Spleen (tissue), 11 donors: ENCODE measurements at regions not wholly inside any gene's neighbourhood (a gene's known extent, or its start where the extent isn't known, plus 50 kb on each side); places are given as distances from the start of the nearest gene placed in this dataset.

Source experiments
- DNase-seq: peaks from one replicate; pipeline ENCODE4 v3.0.0-alpha.2; 2020
- H3K27ac ChIP-seq, 8 donors: fragments of 200-600 bp; sonication (generic) in 7 of 8; 1 replicate in 4 of 8; 2 replicates in 4 of 8; pipeline versions ENCODE4 v1.5.0 to v1.8.0; 2016 to 2021; ENCODE audit warnings: inconsistent platforms in 4 of 8, mild to moderate bottlenecking in 4 of 8, moderate library complexity in 1 of 8
- H3K27me3 ChIP-seq, 7 donors: fragments of 200-600 bp; sonication (generic) in 6 of 7; replicated peaks in 1 of 7; 1 replicate in 4 of 7; 2 replicates in 3 of 7; pipeline versions ENCODE4 v1.5.0 to v1.8.0; 2016 to 2021; ENCODE audit warnings: inconsistent platforms in 3 of 7, mild to moderate bottlenecking in 1 of 7
- H3K36me3 ChIP-seq, 6 donors: fragments of 200-600 bp; sonication (generic) in 5 of 6; 1 replicate in 4 of 6; 2 replicates in 2 of 6; pipeline versions ENCODE4 v1.5.0 to v1.8.0; 2016 to 2021; ENCODE audit warnings: inconsistent platforms in 2 of 6
- H3K4me1 ChIP-seq, 6 donors: fragments of 200-600 bp; sonication (generic) in 5 of 6; 1 replicate in 3 of 6; 2 replicates in 3 of 6; pipeline versions ENCODE4 v1.5.0 to v1.8.0; 2016 to 2021; ENCODE audit warnings: inconsistent platforms in 3 of 6
- H3K4me3 ChIP-seq, 8 donors: fragments of 200-600 bp; sonication (generic) in 7 of 8; 1 replicate in 4 of 8; 2 replicates in 4 of 8; pipeline versions ENCODE4 v1.5.0 to v1.8.0; 2016 to 2021; ENCODE audit warnings: inconsistent platforms in 4 of 8, mild to moderate bottlenecking in 4 of 8, moderate library complexity in 2 of 8
- H3K9me3 ChIP-seq, 8 donors: fragments of 200-600 bp; sonication (generic) in 7 of 8; 1 replicate in 4 of 8; 2 replicates in 4 of 8; pipeline versions ENCODE4 v1.5.0 to v1.8.0; 2016 to 2021; ENCODE audit warnings: inconsistent platforms in 4 of 8
- CTCF ChIP-seq, 11 experiments: fragments of 200-600 bp in 7 of 11; fragments of 450-650 bp in 4 of 11; sonication (generic) in 4 of 11; IDR thresholded peaks in 8 of 11; conservative IDR thresholded peaks in 3 of 11; 1 replicate in 7 of 11; 2 replicates in 4 of 11; pipeline versions ENCODE4 v1.4.0 to v1.8.0; 2016 to 2021; ENCODE audit warnings: antibody characterized with exemption in 11 of 11, inconsistent platforms in 4 of 11, mild to moderate bottlenecking in 1 of 11
- POLR2A ChIP-seq, 3 donors: fragments of 450-650 bp; IDR thresholded peaks; one replicate each; pipeline ENCODE4 v1.5.1; 2017; ENCODE audit warnings: antibody characterized with exemption in 3 of 3, mild to moderate bottlenecking in 1 of 3
- POLR2AphosphoS5 ChIP-seq, 3 donors: sonication (generic); formaldehyde crosslinking; IDR thresholded peaks; one replicate each; pipeline ENCODE4 v1.5.1; 2017; ENCODE audit warnings: antibody characterized with exemption in 3 of 3
- WGBS, 5 donors: extraction: QIAGEN DNeasy Blood & Tissue Kit in 3 of 5; methylation state at CpG; one replicate each; pipeline versions ENCODE4 v1.1.5 to v1.1.7; 2013 to 2018; 5-methylcytosine and 5-hydroxymethylcytosine counted together
- intact Hi-C: fragments of 100-400 bp; cut with DNase I; formaldehyde crosslinking; loops from one replicate; pipeline ENCODE4 v1.15.0; 2023; ENCODE audit warnings: low total_unique reads
- donor health status: healthy with polysubstance abuse.
- donor health status: DM: no; HTN: no; CAD: no; lungs with moderate emphysema.
- donor health status: DM: no; HTN: no; CAD: no.
- donor health status: Bipolar disorder and iron deficiency.
- donor health status: healthy.
- donor health status: DM: no; HTN: no; CAD: no.
- donor health status: DM: yes; HTN: yes; CAD: no.

- no peaks in the 10 kb centered on the region for H3K36me3 ChIP-seq
- H3K27ac ChIP-seq, result no peak overlapping the region
- H3K27me3 ChIP-seq, result peaks cover 0 to 28% (median 3%) of the 10 kb centered on the region in 7 donors
- H3K9me3 ChIP-seq, result no peaks in the 10 kb centered on the region
- no peak overlapping the region for H3K4me3 ChIP-seq
- intact Hi-C loops, result no loop called here
- H3K4me1 ChIP-seq, result no peaks in the 10 kb centered on the region
- TF ChIP-seq CTCF (IDR thresholded peaks at IDR 0.05 in 8 of 11, conservative IDR thresholded peaks at IDR 0.05 in 3 of 11), result no peak
- no peak for TF ChIP-seq POLR2A (IDR thresholded peaks at IDR 0.05)
- TF ChIP-seq POLR2AphosphoS5 (IDR thresholded peaks at IDR 0.05), result no peak
- no peak for DNase-seq
- 56 to 63% (median 58%) methylated on average over 6 of the region's 6 CpGs for WGBS, 5 donors
Measured at GRCh38 chr1:95308276-95309030, 74.4 kb downstream of the RWDD3 start.

- WGBS, 5 donors, result 49 to 59% (median 57%) methylated on average over 2 of the region's 2 CpGs
- no peak for TF ChIP-seq POLR2AphosphoS5 (IDR thresholded peaks at IDR 0.05)
- TF ChIP-seq POLR2A (IDR thresholded peaks at IDR 0.05), result no peak
- no peak for TF ChIP-seq CTCF (IDR thresholded peaks at IDR 0.05 in 8 of 11, conservative IDR thresholded peaks at IDR 0.05 in 3 of 11)
- Histone ChIP-seq H3K27ac (no peak overlapping the region), H3K36me3 (no peaks in the 10 kb centered on the region), H3K4me3 (no peak overlapping the region), H3K9me3 (no peaks in the 10 kb centered on the region), H3K4me1 (no peaks in the 10 kb centered on the region), H3K27me3 (peaks cover 0 to 28% (median 3%) of the 10 kb centered on the region in 7 donors)
- no peak for DNase-seq
- intact Hi-C loops, result no loop called here
Measured at GRCh38 chr1:95309031-95309471, 75.0 kb downstream of the RWDD3 start.

- Histone ChIP-seq H3K27ac (no peak overlapping the region), H3K27me3 (peaks cover 0 to 28% (median 3%) of the 10 kb centered on the region in 7 donors), H3K9me3 (no peaks in the 10 kb centered on the region), H3K36me3 (no peaks in the 10 kb centered on the region), H3K4me3 (no peak overlapping the region), H3K4me1 (no peaks in the 10 kb centered on the region)
- no peak for TF ChIP-seq POLR2AphosphoS5 (IDR thresholded peaks at IDR 0.05)
- TF ChIP-seq POLR2A (IDR thresholded peaks at IDR 0.05), result no peak
- no peak for TF ChIP-seq CTCF (IDR thresholded peaks at IDR 0.05 in 8 of 11, conservative IDR thresholded peaks at IDR 0.05 in 3 of 11)
- intact Hi-C loops, result no loop called here
- 36 to 44% (median 39%) methylated on average over 7 of the region's 7 CpGs for WGBS, 5 donors
- no peak for DNase-seq
Measured at GRCh38 chr1:95311014-95311413, 77.0 kb downstream of the RWDD3 start.

GRCh38 chr1:95311762-95312161 lies 77.8 kb downstream of the RWDD3 start:
- Histone ChIP-seq H3K4me3 (no peak overlapping the region), H3K27me3 (peaks cover 0 to 26% (median 3%) of the 10 kb centered on the region in 7 donors), H3K36me3 (no peaks in the 10 kb centered on the region), H3K4me1 (no peaks in the 10 kb centered on the region), H3K9me3 (no peaks in the 10 kb centered on the region), H3K27ac (no peak overlapping the region)
- 88 to 95% (median 93%) methylated on average over 2 of the region's 2 CpGs for WGBS, 5 donors
- intact Hi-C loops, result no loop called here
- TF ChIP-seq POLR2AphosphoS5 (IDR thresholded peaks at IDR 0.05), result no peak
- TF ChIP-seq CTCF (IDR thresholded peaks at IDR 0.05 in 8 of 11, conservative IDR thresholded peaks at IDR 0.05 in 3 of 11), result no peak
- no peak for TF ChIP-seq POLR2A (IDR thresholded peaks at IDR 0.05)
- no peak for DNase-seq
